PC-9 (cell line): ENCODE measurements at regions not wholly inside any gene's neighbourhood (a gene's known extent, or its start where the extent isn't known, plus 50 kb on each side); places are given as distances from the start of the nearest gene placed in this dataset.

Source experiments
- BruUV-seq: library from RNA; stranded (reverse); fragments of 400-500 nt; replicated peaks from 2 replicates; lab custom pipeline; 2021; lab: Mats Ljungman, UMichigan
- CTCF ChIA-PET: fragments of 300-600 bp; sonication (Branson Sonifier 250); formaldehyde crosslinking; loops from one replicate; lab custom pipeline; 2022; ENCODE audit warnings: antibody characterized with exemption; lab: Charles Lee
- POLR2A ChIA-PET: fragments of 300-600 bp; sonication (Branson Sonifier 250); formaldehyde crosslinking; loops from one replicate; lab custom pipeline; 2022; ENCODE audit warnings: antibody characterized with exemption; ENCODE audit not compliant: unreplicated experiment; lab: Charles Lee
- DNase-seq, 2 experiments: peaks; one replicate each; pipeline versions ENCODE4 v3.0.0 to v3.0.0-alpha.2; 2015 to 2022; ENCODE audit warnings: mixed read lengths in 1 of 2
- H2AFZ ChIP-seq: fragments of 200-600 bp; sonication (generic); 2 replicates; pipeline ENCODE4 v1.8.1; 2017; ENCODE audit warnings: antibody characterized with exemption
- H3F3A ChIP-seq: fragments of 200-600 bp; sonication (generic); 2 replicates; pipeline ENCODE4 v1.8.1; 2017; ENCODE audit warnings: antibody characterized with exemption, mild to moderate bottlenecking, low read depth; ENCODE audit not compliant: insufficient read depth
- H3K27ac ChIP-seq: fragments of 200-600 bp; sonication (generic); 2 replicates; pipeline ENCODE4 v1.6.1; 2016; ENCODE audit warnings: mixed run types
- H3K27me3 ChIP-seq: fragments of 200-600 bp; sonication (generic); 2 replicates; pipeline ENCODE4 v1.6.1; 2016; ENCODE audit warnings: low read depth, mixed run types; ENCODE audit not compliant: insufficient read depth
- H3K36me3 ChIP-seq: fragments of 200-600 bp; sonication (generic); 2 replicates; pipeline ENCODE4 v1.6.1; 2016; ENCODE audit warnings: low read depth, mixed run types
- H3K4me1 ChIP-seq: fragments of 200-600 bp; sonication (generic); replicated peaks from 2 replicates; pipeline ENCODE4 v1.6.1; 2016; ENCODE audit warnings: mixed run types; ENCODE audit not compliant: insufficient read depth
- H3K4me2 ChIP-seq: fragments of 200-600 bp; sonication (generic); 2 replicates; pipeline ENCODE4 v1.6.1; 2017; ENCODE audit warnings: mixed run types
- H3K4me3 ChIP-seq: fragments of 200-600 bp; sonication (generic); 2 replicates; pipeline ENCODE4 v1.6.1; 2016; ENCODE audit warnings: mixed run types
- H3K79me2 ChIP-seq: fragments of 200-600 bp; sonication (generic); 2 replicates; pipeline ENCODE4 v1.6.1; 2017; ENCODE audit warnings: low read depth, mixed run types
- H3K9me2 ChIP-seq: fragments of 200-600 bp; sonication (generic); 2 replicates; pipeline ENCODE4 v1.8.1; 2017; ENCODE audit warnings: mild to moderate bottlenecking; ENCODE audit not compliant: insufficient read depth
- H3K9me3 ChIP-seq: fragments of 200-600 bp; sonication (generic); 2 replicates; pipeline ENCODE4 v1.8.1; 2016; ENCODE audit warnings: low read depth; ENCODE audit not compliant: insufficient read depth
- H4K20me1 ChIP-seq: fragments of 200-600 bp; sonication (generic); 2 replicates; pipeline ENCODE4 v1.8.1; 2017; ENCODE audit not compliant: insufficient read depth
- CTCF ChIP-seq: fragments of 200-600 bp; sonication (generic); conservative IDR thresholded peaks from 2 replicates; pipeline ENCODE4 v1.6.1; 2017; ENCODE audit warnings: mixed run types, antibody characterized with exemption, mild to moderate bottlenecking, moderate library complexity
- EZH2 ChIP-seq: fragments of 200-600 bp; sonication (generic); IDR thresholded peaks from 2 replicates; pipeline ENCODE4 v1.8.0; 2017; ENCODE audit warnings: antibody characterized with exemption, low read depth
- intact Hi-C: fragments of 100-400 bp; cut with micrococcal nuclease; formaldehyde crosslinking; loops from one replicate; pipeline ENCODE4 v1.10.0; 2022; ENCODE audit not compliant: unreplicated experiment

- no peak for TF ChIP-seq EZH2
- no peak for TF ChIP-seq CTCF
- no TSS peak for BruUV-seq
- Histone ChIP-seq H3K79me2 (no peaks in the 10 kb centered on the region), H3K9me2 (no peaks in the 10 kb centered on the region), H3K36me3 (no peaks in the 10 kb centered on the region), H3F3A (no peaks in the 10 kb centered on the region), H3K4me2 (no peak overlapping the region), H3K27ac (no peak overlapping the region), H3K27me3 (peaks cover 98% of the 10 kb centered on the region), H4K20me1 (no peaks in the 10 kb centered on the region), H3K9me3 (no peaks in the 10 kb centered on the region), H3K4me1 (no peaks in the 10 kb centered on the region), H3K4me3 (no peak overlapping the region), H2AFZ (no peak overlapping the region)
- DNase-seq: no peak
- CTCF ChIA-PET: no interaction called here
- intact Hi-C loops: no loop called here
- POLR2A ChIA-PET: no interaction called here
Observed at GRCh38 chr2:15814946-15815345, 125.4 kb upstream of the MYCN start.

GRCh38 chr2:15816226-15816625, 124.1 kb upstream of the MYCN start:
- H3K9me2 ChIP-seq: no peaks in the 10 kb centered on the region
- DNase-seq: no peak
- intact Hi-C loops: no loop called here
- no peaks in the 10 kb centered on the region for H3K9me3 ChIP-seq
- ChIA-PET CTCF (no interaction called here), POLR2A (no interaction called here)
- TF ChIP-seq EZH2: no peak
- no peak for TF ChIP-seq CTCF
- no peaks in the 10 kb centered on the region for H3K4me1 ChIP-seq
- peaks cover 91% of the 10 kb centered on the region for H3K27me3 ChIP-seq
- H3K4me2 ChIP-seq: no peak overlapping the region
- H4K20me1 ChIP-seq: no peaks in the 10 kb centered on the region; the same call in 1 of the 2 replicates
- H3K27ac ChIP-seq: no peak overlapping the region
- no peak overlapping the region for H2AFZ ChIP-seq
- no peaks in the 10 kb centered on the region for H3K79me2 ChIP-seq
- no peaks in the 10 kb centered on the region for H3K36me3 ChIP-seq
- no peak overlapping the region for H3K4me3 ChIP-seq
- H3F3A ChIP-seq: no peaks in the 10 kb centered on the region
- no TSS peak for BruUV-seq

GRCh38 chr2:15816674-15817406, 123.5 kb upstream of the MYCN start:
- H3K9me2 ChIP-seq: no peaks in the 10 kb centered on the region
- peaks cover 85% of the 10 kb centered on the region for H3K27me3 ChIP-seq
- TF ChIP-seq EZH2 (no peak), CTCF (no peak)
- no peaks in the 10 kb centered on the region for H3K9me3 ChIP-seq
- no TSS peak for BruUV-seq
- DNase-seq: no peak
- H3K27ac ChIP-seq: no peak overlapping the region
- intact Hi-C loops: no loop called here
- H3K36me3 ChIP-seq: no peaks in the 10 kb centered on the region
- H4K20me1 ChIP-seq: no peaks in the 10 kb centered on the region; the same call in 1 of the 2 replicates
- H2AFZ ChIP-seq: no peak overlapping the region
- H3K4me2 ChIP-seq: no peak overlapping the region
- ChIA-PET CTCF (no interaction called here), POLR2A (no interaction called here)
- no peaks in the 10 kb centered on the region for H3K79me2 ChIP-seq
- H3K4me1 ChIP-seq: no peaks in the 10 kb centered on the region
- H3F3A ChIP-seq: no peaks in the 10 kb centered on the region
- H3K4me3 ChIP-seq: no peak overlapping the region
